ENCODE measurements at regions not wholly inside any gene's neighbourhood (a gene's known extent, or its start where the extent isn't known, plus 50 kb on each side); places are given as distances from the start of the nearest gene placed in this dataset.
"Not testable (repeated sequence)": the region's sequence is repeated elsewhere in the genome, so short reads cannot be mapped to it uniquely, and the experiment has no call there.

DNA sequence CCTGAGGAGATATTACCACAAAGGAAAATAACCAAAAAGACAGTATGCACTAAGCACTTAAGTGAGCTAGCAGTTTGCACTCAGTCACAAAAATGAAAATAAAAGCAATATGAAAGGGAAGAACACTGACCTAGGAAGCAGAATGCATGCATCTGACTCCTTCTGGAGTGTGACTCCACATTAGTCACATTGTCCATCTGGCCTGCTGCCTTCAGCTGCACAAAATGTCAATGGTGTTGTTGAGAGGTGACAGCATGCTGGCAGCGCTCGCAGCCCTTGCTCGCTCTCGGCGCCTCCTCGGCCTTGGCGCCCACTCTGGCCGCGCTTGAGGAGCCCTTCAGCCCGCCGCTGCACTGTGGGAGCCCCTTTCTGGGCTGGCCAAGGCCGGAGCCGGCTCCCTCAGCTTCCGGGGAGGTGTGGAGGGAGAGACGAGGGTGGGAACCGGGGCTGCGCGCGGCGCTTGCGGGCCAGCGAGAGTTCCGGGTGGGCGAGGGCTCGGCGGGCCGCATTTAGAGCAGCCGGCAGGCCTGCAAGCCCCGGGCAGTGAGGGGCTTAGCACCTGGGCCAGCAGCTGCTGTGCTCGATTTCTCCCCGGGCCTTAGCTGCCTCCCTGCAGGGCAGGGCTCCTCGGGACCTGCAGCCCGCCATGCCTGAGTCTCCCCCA, 874.8 kb downstream of the RAB28 start:
- TF ChIP-seq, protein P1, sequence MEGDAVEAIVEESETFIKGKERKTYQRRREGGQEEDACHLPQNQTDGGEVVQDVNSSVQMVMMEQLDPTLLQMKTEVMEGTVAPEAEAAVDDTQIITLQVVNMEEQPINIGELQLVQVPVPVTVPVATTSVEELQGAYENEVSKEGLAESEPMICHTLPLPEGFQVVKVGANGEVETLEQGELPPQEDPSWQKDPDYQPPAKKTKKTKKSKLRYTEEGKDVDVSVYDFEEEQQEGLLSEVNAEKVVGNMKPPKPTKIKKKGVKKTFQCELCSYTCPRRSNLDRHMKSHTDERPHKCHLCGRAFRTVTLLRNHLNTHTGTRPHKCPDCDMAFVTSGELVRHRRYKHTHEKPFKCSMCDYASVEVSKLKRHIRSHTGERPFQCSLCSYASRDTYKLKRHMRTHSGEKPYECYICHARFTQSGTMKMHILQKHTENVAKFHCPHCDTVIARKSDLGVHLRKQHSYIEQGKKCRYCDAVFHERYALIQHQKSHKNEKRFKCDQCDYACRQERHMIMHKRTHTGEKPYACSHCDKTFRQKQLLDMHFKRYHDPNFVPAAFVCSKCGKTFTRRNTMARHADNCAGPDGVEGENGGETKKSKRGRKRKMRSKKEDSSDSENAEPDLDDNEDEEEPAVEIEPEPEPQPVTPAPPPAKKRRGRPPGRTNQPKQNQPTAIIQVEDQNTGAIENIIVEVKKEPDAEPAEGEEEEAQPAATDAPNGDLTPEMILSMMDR (IDR thresholded peaks at IDR 0.05 in 8 of 11, conservative IDR thresholded peaks at IDR 0.05 in 3 of 11) = not testable (repeated sequence)
- not testable (repeated sequence) for TF ChIP-seq POLR2A, POLR2AphosphoS5 (IDR thresholded peaks at IDR 0.05)
